ENCODE measurements at regions not wholly inside any gene's neighbourhood (a gene's known extent, or its start where the extent isn't known, plus 50 kb on each side); places are given as distances from the start of the nearest gene placed in this dataset.

- FAIRE-seq = no peak
- 0% methylated on average over 9 of the region's 10 CpGs for WGBS (ENCODE audit: insufficient coverage, low coverage, missing lambda C conversion rate)
These were observed 358.3 kb downstream of the ZNF516 start for GRCh38 chr18:76136701-76137100.

More at GRCh38 chr18:76136701-76137100, 358.3 kb downstream of the ZNF516 start:
- POLR2A ChIA-PET = no interaction called here
- no peaks in the 10 kb centered on the region for H3K36me3 ChIP-seq (ENCODE audit: control insufficient read depth, insufficient read depth, low read length)
- no peaks in the 10 kb centered on the region for H3K9me1 ChIP-seq (ENCODE audit: control insufficient read depth, insufficient read depth, low read length)
- H3K9me3 ChIP-seq (replicated peaks; ENCODE audit: control insufficient read depth, insufficient read depth, low read depth, low read length) = no peaks in the 10 kb centered on the region
- no TSS peak for BruUV-seq (replicated peaks)
- ATAC-seq (no peak), DNase-seq (ENCODE audit: extremely low read depth in 1 of 4, low spot score in 3 of 4) (no peak)
- no peak overlapping the region for H3K4me3 ChIP-seq
- intact Hi-C loops (cut with micrococcal nuclease) = no loop called here
- H3K9ac ChIP-seq (ENCODE audit: insufficient read depth in 1 of 2, low read depth in 2 of 2, low read length in 2 of 2) = no peak overlapping the region
- no peak overlapping the region for H3K4me2 ChIP-seq (ENCODE audit: insufficient read depth, low read length)
- no peak for TF ChIP-seq RFX1 (IDR thresholded peaks at IDR 0.05)
- no peak for TF ChIP-seq ZSCAN29 (IDR thresholded peaks at IDR 0.05)
- no peak for TF ChIP-seq CC2D1A (IDR thresholded peaks at IDR 0.05)
- TF ChIP-seq BCL6 (CRISPR knock-in tag; IDR thresholded peaks at IDR 0.05) = no peak
- TF ChIP-seq TCF7 (IDR thresholded peaks at IDR 0.05; ENCODE audit: borderline replicate concordance) = no peak
- TF ChIP-seq ZNF174 (CRISPR knock-in tag; IDR thresholded peaks at IDR 0.05) = no peak
- no peak for TF ChIP-seq BHLHE40 (IDR thresholded peaks at IDR 0.05; ENCODE audit: low read length)
- TF ChIP-seq ZNF143 (CRISPR knock-in tag; IDR thresholded peaks at IDR 0.05) = no peak
- no peak for TF ChIP-seq BRF1 (IDR thresholded peaks at IDR 0.05; ENCODE audit: borderline replicate concordance, extremely low read depth, insufficient read length)
- TF ChIP-seq E2F3 (CRISPR knock-in tag; IDR thresholded peaks at IDR 0.05) = no peak
- no peak for TF ChIP-seq ZNF398 (CRISPR knock-in tag; IDR thresholded peaks at IDR 0.05)
- no peak for TF ChIP-seq ZNF384 (IDR thresholded peaks at IDR 0.05; ENCODE audit: low read depth, low read length)
- TF ChIP-seq RBM22 (IDR thresholded peaks at IDR 0.05; ENCODE audit: low read depth, low read length, poor library complexity, severe bottlenecking) = no peak
- TF ChIP-seq L3MBTL2 (IDR thresholded peaks at IDR 0.05) = no peak
- no peak for TF ChIP-seq RFX5 (IDR thresholded peaks at IDR 0.05; ENCODE audit: low read depth, low read length)
- no peak for TF ChIP-seq EZH2 (IDR thresholded peaks at IDR 0.05; ENCODE audit: borderline replicate concordance, low read depth, low read length)
- TF ChIP-seq KLF16 (IDR thresholded peaks at IDR 0.05) = no peak
- TF ChIP-seq ZNF449 (CRISPR knock-in tag; IDR thresholded peaks at IDR 0.05) = no peak
- TF ChIP-seq TRIM28 (IDR thresholded peaks at IDR 0.05) = no peak
- no peaks in the 10 kb centered on the region for H3K79me2 ChIP-seq (ENCODE audit: control insufficient read depth, insufficient read depth, low read length)
- in situ Hi-C loops (cut with MboI) = no loop called here
- CTCF ChIA-PET (ENCODE audit: low intra/inter-chr PET ratio) = no interaction called here
- H3K27me3 ChIP-seq (ENCODE audit: control insufficient read depth in 2 of 2, insufficient read depth in 2 of 2, low read length in 2 of 2) = no peaks in the 10 kb centered on the region
- no peaks in the 10 kb centered on the region for H4K20me1 ChIP-seq (replicated peaks; ENCODE audit: control insufficient read depth, insufficient read depth, low read length)
- H3K4me1 ChIP-seq (replicated peaks in 1 of 2; ENCODE audit: control insufficient read depth in 2 of 2, insufficient read depth in 2 of 2, low read length in 2 of 2) = no peaks in the 10 kb centered on the region
- H2AFZ ChIP-seq (ENCODE audit: low read depth, low read length) = no peak overlapping the region
- no peak overlapping the region for H3K27ac ChIP-seq (ENCODE audit: extremely low read depth, low read depth, low read length)

All from K562 (cell line).